ENCODE measurements at regions not wholly inside any gene's neighbourhood (a gene's known extent, or its start where the extent isn't known, plus 50 kb on each side); places are given as distances from the start of the nearest gene placed in this dataset.

DNA sequence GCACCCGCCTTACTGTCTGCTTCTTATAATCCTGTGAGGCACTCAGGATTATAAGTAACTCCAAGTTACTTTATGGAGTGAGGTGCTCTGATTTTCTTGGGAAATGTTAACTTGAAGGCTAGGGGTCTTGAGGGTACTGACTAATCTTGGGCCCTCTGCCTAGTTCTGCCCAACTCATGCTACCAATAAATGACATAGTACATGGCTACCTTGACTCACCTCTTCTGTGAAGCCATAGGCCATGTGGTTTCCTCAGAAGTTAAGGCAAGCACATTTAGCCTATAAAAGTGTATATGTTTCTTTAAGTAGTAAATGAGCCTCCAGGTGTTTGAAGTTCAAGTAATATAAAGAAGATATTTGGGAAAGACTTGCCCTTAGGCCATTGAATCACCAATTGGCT, 99.8 kb upstream of the CASK start:
- Histone ChIP-seq H3K27ac (ENCODE audit: low read length) (no peak overlapping the region), H3K36me3 (ENCODE audit: low read depth, low read length) (no peaks in the 10 kb centered on the region), H3K27me3 (ENCODE audit: low read length) (no peaks in the 10 kb centered on the region), H3K9ac (ENCODE audit: low read length) (no peak overlapping the region), H3K9me2 (replicated peaks; ENCODE audit: low read length) (no peaks in the 10 kb centered on the region), H3K4me3 (ENCODE audit: low read length) (no peak overlapping the region), H3F3A (ENCODE audit: low read length, unreplicated experiment) (no peaks in the 10 kb centered on the region), H3K4me2 (ENCODE audit: low read length) (no peak overlapping the region), H2AFZ (ENCODE audit: low read length) (no peak overlapping the region), H3K79me2 (ENCODE audit: low read length) (no peaks in the 10 kb centered on the region), H4K20me1 (ENCODE audit: low read length) (no peaks in the 10 kb centered on the region), H3K4me1 (ENCODE audit: insufficient read depth, low read length) (no peaks in the 10 kb centered on the region; the same call in 1 of the 2 replicates), H3K9me3 (ENCODE audit: low read length) (no peaks in the 10 kb centered on the region)
- BruUV-seq (replicated peaks) = no TSS peak
- ATAC-seq (no peak), DNase-seq (no peak)
- intact Hi-C loops (cut with micrococcal nuclease) = no loop called here
- ChIA-PET POLR2A (ENCODE audit: unreplicated experiment) (no interaction called here), CTCF (no interaction called here)
- TF ChIP-seq, protein P1, sequence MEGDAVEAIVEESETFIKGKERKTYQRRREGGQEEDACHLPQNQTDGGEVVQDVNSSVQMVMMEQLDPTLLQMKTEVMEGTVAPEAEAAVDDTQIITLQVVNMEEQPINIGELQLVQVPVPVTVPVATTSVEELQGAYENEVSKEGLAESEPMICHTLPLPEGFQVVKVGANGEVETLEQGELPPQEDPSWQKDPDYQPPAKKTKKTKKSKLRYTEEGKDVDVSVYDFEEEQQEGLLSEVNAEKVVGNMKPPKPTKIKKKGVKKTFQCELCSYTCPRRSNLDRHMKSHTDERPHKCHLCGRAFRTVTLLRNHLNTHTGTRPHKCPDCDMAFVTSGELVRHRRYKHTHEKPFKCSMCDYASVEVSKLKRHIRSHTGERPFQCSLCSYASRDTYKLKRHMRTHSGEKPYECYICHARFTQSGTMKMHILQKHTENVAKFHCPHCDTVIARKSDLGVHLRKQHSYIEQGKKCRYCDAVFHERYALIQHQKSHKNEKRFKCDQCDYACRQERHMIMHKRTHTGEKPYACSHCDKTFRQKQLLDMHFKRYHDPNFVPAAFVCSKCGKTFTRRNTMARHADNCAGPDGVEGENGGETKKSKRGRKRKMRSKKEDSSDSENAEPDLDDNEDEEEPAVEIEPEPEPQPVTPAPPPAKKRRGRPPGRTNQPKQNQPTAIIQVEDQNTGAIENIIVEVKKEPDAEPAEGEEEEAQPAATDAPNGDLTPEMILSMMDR (conservative IDR thresholded peaks at IDR 0.05; ENCODE audit: low read depth, low read length) = no peak
- TF ChIP-seq EZH2phosphoT487 (IDR thresholded peaks at IDR 0.05; ENCODE audit: borderline replicate concordance, low read length) (no peak), EZH2 (IDR thresholded peaks at IDR 0.05; ENCODE audit: low read length, unreplicated experiment) (no peak)

- Histone ChIP-seq H3K79me2 (ENCODE audit: low read length) (no peaks in the 10 kb centered on the region), H3K36me3 (ENCODE audit: low read depth, low read length) (no peaks in the 10 kb centered on the region), H3K9me2 (replicated peaks; ENCODE audit: low read length) (no peaks in the 10 kb centered on the region), H3K27ac (ENCODE audit: low read length) (no peak overlapping the region), H3K9ac (ENCODE audit: low read length) (no peak overlapping the region), H2AFZ (ENCODE audit: low read length) (no peak overlapping the region), H3K4me1 (ENCODE audit: insufficient read depth, low read length) (peaks cover 3% of the 10 kb centered on the region; the same call in 1 of the 2 replicates), H3K4me2 (ENCODE audit: low read length) (no peak overlapping the region), H3K4me3 (ENCODE audit: low read length) (no peak overlapping the region), H3K9me3 (ENCODE audit: low read length) (no peaks in the 10 kb centered on the region), H3K27me3 (ENCODE audit: low read length) (no peaks in the 10 kb centered on the region), H3F3A (ENCODE audit: low read length, unreplicated experiment) (no peaks in the 10 kb centered on the region), H4K20me1 (ENCODE audit: low read length) (no peaks in the 10 kb centered on the region)
- TF ChIP-seq, protein P1 (conservative IDR thresholded peaks at IDR 0.05; ENCODE audit: low read depth, low read length) = no peak
- TF ChIP-seq EZH2 (IDR thresholded peaks at IDR 0.05; ENCODE audit: low read length, unreplicated experiment) = no peak
- no peak for TF ChIP-seq EZH2phosphoT487 (IDR thresholded peaks at IDR 0.05; ENCODE audit: borderline replicate concordance, low read length)
- intact Hi-C loops (cut with micrococcal nuclease) = no loop called here
- CTCF ChIA-PET = no interaction called here
- DNase-seq (no peak), ATAC-seq (no peak)
- BruUV-seq (replicated peaks) = no TSS peak
- POLR2A ChIA-PET (ENCODE audit: unreplicated experiment) = no interaction called here
Measured at GRCh38 chrX:42022158-42022557, 98.8 kb upstream of the CASK start.

DNA sequence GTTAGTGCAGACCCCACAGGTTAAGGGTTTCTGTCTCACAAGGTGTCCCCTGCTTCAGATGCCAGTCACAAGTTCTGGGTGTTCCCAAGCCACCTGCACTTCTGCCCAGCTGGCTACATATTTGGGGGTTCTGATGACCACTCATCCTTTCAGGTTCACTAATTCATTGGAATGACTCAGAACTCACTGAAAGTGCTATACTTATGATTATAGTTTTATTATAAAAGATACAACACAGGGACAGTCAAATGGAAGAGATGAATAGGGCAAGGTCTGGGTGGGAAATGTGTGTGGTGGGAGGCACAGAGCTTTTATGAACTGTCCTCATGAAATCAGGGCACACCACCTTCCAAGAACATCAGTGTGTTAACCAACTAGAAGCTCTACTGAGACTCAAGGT, 97.7 kb upstream of the CASK start:
- intact Hi-C loops (cut with micrococcal nuclease) = no loop called here
- DNase-seq = no peak
- CTCF ChIA-PET = no interaction called here

More for the DNA sequence above, 97.7 kb upstream of the CASK start:
- no peak overlapping the region for H3K9ac ChIP-seq (ENCODE audit: low read length)
- no peak overlapping the region for H2AFZ ChIP-seq (ENCODE audit: low read length)
- no peaks in the 10 kb centered on the region for H4K20me1 ChIP-seq (ENCODE audit: low read length)
- no TSS peak for BruUV-seq (replicated peaks)
- H3K36me3 ChIP-seq (ENCODE audit: low read depth, low read length) = no peaks in the 10 kb centered on the region
- no peaks in the 10 kb centered on the region for H3K9me3 ChIP-seq (ENCODE audit: low read length)
- TF ChIP-seq EZH2phosphoT487 (IDR thresholded peaks at IDR 0.05; ENCODE audit: borderline replicate concordance, low read length) (no peak), EZH2 (IDR thresholded peaks at IDR 0.05; ENCODE audit: low read length, unreplicated experiment) (no peak)
- H3K4me2 ChIP-seq (ENCODE audit: low read length) = no peak overlapping the region
- H3F3A ChIP-seq (ENCODE audit: low read length, unreplicated experiment) = no peaks in the 10 kb centered on the region
- POLR2A ChIA-PET (ENCODE audit: unreplicated experiment) = no interaction called here
- H3K79me2 ChIP-seq (ENCODE audit: low read length) = no peaks in the 10 kb centered on the region
- no peaks in the 10 kb centered on the region for H3K9me2 ChIP-seq (replicated peaks; ENCODE audit: low read length)
- no peak overlapping the region for H3K27ac ChIP-seq (ENCODE audit: low read length)
- no peaks in the 10 kb centered on the region for H3K27me3 ChIP-seq (ENCODE audit: low read length)
- peaks cover 3% of the 10 kb centered on the region; the same call in 1 of the 2 replicates for H3K4me1 ChIP-seq (ENCODE audit: insufficient read depth, low read length)
- no peak for ATAC-seq
- no peak overlapping the region for H3K4me3 ChIP-seq (ENCODE audit: low read length)

Data from PC-3 (cell line).